Activated naive CD8-positive, alpha-beta T cell treated with anti-CD3 and anti-CD28 coated beads, Interleukin-2, amount 50 U/mL, for 16 hours (primary cell): ENCODE measurements at regions not wholly inside any gene's neighbourhood (a gene's known extent, or its start where the extent isn't known, plus 50 kb on each side); places are given as distances from the start of the nearest gene placed in this dataset.

Experiments
- DNase-seq: peaks from one replicate; pipeline ENCODE4 v3.0.0-alpha.2; 2020; ENCODE audit warnings: low read depth, low spot score

DNA sequence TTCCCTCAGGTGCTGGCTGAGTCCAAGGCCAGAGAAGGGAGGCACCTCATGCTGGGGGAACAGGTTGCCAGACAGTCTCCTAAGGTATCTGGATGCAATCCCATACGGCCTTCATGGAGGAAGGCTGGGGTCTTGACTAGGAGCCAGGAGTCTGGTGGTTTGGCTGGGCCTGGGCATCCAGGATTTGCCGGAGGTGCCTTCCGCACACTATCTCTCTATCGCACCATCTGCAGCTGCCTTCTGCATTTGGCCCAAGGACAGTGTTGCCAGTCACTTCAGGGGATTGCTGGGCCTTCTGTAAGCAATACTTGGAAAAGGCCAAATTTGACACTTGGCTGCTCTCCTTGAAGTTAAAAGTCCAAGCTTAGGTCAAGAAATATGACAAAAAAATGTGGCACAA is 327.2 kb downstream of the EN1 start:
- no peak for DNase-seq

DNA sequence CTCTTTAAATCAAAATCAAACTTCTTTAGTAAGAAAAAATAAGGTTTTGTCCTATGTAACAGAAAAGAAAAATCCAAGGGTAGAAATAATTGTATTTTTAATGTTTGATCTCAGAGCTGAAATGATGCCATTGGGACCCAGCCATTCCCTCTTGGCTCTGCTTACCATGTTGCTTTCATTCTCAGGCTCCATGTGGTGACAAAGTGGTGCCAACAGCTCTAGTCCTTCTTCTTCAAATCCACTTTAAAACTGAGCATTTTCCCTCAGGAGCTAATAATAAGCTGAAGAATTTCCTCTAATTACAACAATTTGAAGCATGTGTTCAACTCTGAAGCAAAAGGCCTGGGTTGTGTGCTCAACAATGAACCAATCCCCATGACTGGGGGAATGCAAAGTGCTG is 327.9 kb downstream of the EN1 start:
- DNase-seq: no peak

DNA sequence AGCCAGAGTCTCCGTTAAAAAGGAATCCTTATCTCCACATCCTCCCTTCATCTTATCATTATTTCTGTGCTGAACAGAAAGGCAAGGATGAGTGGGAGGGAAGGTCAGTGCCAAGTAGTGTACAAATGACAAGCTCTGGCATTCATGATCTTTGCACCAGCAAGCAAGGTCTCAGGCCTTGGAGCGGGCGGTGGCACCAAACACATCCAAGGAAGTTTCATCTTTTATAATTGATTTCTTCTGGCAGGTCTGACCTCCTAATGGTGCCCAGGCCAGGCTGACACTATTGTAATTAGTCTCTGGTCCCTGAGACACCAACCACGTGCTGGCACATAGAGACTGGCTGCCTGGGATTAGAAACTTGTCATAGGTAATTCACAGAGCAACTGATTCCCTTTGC is 336.6 kb downstream of the EN1 start:
- DNase-seq: no peak

DNA sequence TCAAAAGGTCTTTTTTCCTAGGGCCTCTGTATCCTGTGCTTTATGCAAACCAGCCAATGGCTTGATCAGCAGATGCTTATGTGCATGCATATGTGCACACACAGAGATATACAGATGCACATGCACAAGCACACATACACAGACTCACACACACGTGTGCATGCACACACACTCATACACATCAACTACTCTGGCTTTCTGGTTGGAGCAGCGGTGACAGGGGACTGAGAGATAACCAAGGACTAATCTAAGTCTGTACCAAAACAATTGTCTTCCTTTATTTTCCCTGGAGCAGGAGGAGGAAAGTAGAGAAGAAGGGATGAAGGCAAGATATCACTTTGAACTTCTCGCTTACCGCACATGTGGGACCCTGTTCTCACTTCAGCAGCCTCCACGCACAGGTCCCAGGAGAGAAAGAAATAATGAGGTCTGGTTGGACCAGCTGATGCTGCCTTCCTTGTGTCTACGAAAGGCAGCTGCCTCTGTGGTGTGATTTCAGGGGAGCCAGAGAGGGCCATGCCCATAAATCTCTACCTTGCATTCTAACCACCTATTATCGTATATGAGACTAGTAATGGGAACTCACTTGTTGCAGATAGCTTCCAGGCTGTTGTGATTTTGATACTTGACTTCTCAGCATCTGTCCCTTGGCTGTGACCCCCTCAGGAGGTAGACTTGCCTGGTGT is 338.0 kb downstream of the EN1 start:
- no peak for DNase-seq

DNA sequence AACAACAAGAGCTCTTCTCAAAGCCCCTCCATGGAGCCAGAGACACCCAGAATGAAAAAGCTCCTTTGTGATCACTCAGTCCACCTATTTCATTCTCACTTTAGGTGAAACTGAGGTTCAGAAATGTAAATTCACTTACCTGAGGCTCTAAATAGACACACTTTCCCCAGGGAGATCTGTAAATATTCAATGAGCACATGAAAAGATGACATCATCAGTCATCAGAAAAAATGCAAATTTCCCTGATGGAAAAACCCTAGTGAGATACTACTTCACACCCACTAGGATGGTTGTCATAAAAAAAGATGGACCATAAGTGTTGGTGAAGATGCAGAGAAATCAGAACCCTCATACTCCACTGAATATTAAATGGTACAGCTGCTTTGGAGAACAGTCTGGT is 339.2 kb downstream of the EN1 start:
- DNase-seq: no peak

DNA sequence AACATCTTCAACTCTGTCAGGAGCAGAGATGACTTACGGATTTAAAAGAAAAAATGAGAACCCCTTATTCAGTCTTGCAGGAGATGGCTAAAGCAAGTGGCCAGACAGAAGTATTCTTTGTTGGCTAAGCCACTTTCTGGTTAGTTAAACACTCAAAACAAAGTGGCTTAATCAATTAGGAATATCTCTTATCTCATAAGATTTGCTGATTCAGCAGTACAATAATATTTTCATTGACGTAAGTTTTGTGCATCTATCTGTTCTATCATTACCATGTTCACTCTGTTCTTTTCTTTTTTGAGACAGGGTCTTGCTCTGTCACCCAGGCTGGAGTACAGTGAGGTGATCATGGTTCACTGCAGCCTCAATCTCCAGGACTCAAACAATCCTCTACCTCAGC is 342.0 kb downstream of the EN1 start:
- no peak for DNase-seq

DNA sequence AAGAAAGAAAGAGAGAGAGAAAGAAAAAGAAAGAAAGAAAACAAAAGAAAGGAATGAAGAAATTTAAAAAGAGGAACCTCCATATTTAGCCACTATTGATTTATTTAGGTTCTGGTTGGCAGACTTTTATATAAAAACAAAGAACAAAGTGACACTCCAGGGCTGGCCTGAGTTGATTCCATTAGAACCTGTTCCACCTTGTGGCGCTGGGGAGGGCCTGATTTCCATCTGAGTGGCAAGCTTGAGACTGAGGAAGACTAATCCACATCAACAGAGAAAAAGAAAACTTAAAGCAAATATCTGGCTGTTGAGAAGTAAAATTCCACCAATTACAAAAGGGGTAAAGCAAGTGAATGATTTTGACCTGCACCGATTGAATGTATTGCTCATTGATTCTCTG is 345.3 kb downstream of the EN1 start:
- DNase-seq: no peak

DNA sequence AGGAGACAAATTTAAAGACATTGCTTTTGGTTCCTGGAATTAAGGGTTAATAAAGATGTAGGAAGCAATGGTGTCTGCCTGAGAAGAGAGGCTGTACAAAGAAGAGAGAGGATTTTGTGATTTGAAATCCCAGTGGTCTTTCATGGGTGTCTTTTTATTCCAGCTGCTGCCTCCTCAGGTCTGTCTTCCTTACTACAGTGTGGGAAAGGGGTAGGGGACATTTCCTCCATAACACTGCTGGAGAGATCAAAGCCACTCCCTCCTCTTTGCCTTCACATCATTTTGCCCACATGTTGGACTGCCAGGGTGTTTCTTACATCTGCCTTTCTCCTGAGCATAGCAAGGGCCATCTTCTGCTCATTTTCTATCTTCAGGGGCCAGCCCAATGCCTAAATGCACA is 348.5 kb downstream of the EN1 start:
- no peak for DNase-seq

DNA sequence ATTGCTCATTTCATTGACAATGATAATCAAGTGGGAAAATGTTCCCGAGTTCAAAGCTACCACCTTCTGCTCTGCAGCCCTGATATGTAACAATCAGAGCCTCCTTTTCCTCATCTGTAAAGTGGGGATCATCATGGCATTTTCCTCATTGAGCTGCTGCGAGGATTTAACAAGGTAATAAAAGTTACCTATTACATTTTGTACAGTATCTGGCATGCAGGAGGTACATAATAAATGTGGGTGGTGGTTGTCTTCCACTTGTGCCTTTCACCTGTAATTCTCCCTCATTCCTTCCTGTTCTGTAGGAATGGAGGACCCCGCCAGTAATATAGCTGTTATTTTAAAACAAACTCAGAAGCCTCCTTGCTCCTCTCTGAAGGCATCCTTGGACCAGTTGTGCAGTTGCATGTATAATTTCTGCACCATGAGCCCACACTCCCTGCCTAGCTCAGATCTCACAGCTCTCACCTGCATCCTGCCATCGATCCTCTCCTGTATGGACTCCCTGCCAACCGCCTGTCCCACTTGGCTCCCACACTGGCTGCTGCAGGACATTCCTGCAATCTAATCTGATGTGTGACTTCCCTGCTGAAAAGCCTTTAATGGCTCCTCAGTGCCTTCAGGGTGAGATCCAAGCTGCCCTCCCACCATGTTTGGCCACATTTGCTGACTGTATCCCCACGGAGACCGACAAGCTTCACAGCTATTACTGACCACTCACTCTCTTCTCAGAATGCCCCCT is 350.4 kb downstream of the EN1 start:
- no peak for DNase-seq

DNA sequence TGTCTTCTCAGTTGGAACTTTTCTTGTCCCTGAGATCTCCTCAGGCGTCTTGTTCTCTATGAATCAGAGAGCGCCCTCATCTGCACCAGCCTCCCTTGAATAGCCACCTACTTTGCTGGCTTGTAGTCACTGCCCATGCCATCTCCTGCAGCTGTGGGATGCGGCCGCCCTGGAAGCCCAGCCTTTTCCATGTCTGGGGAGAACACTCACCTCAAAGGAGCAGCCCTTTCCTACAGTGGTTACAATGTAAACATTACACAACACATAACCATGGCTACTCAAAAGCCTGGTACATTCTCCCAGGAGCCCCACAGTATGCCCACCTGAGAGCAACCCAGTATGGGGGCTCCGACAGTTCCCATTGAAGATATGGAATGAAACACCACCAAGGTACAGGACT is 351.0 kb downstream of the EN1 start:
- DNase-seq: no peak

DNA sequence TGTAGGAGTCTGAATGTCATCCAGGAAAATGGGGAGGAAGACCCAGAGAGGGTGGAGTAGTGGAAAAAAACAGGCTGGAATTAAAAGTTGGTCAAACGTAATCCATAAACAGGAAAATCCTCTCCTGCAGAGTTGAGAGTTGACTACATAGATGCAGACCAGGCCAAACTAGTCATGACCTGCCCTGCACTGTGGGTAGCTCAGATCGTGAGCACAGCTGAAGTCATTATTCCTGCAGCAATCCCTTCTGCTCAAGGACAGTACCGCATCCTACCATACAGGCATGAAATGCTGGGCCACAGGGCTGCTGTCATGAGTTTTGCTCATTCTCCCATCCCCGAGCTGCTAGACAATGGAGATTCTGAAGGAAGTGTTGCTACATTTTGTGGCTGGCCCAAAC is 352.2 kb downstream of the EN1 start:
- DNase-seq: no peak

DNA sequence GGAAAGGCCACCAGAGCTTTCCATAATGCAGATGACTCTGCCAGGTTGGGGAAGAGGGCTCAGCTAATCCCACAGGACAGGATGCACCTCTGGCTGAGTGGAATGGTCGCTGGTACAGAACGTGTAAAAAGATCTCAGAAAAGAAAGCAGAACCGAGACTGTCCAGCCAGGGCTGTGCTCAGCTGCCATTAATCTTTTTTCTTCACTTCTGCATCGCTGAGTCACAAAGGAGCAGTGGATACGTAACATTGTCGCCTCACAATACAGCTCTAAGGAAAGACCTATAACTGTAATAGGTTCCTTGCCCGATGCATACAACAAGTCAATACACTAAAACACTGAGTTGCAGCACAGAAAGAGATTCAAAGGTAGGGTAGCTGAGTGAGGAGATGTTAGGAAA is 354.2 kb downstream of the EN1 start:
- DNase-seq: no peak

DNA sequence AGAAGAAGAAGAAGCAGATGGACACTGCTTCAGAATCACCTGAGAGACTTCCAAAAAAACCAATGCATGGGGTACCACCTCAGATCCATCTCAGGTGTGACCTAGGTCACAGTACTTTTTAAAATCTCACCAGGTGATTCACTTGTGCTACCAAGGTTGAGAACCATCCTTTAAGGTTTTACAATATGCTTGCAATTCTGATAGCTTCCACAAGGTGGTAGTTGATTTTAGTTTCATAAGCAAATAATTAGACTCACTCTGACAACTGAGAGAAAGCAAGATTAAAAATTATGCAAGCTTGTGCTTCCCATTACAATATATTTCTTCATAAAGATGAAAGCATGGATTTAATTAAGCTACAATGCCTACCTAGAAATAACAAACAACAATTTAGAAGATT is 355.1 kb downstream of the EN1 start:
- no peak for DNase-seq

DNA sequence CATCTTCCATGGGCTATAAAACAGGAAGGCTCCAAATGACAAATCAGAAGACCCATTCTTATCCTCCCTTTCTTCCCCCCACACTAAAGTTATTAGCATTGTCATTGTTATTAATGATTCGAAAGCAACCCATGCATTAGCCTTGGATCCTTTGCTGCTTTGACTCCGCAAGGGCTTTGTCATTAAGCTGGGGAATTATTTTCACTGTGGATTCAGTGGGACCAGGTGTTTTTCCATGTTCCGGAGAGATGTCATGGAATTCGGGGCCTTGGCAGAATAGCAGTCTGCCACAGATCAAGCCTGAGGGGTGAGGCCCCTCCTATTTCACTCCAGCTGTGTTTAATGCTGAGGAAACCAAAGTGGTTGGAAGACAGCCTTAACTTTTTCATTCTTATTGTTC is 357.1 kb downstream of the EN1 start:
- DNase-seq: no peak

DNA sequence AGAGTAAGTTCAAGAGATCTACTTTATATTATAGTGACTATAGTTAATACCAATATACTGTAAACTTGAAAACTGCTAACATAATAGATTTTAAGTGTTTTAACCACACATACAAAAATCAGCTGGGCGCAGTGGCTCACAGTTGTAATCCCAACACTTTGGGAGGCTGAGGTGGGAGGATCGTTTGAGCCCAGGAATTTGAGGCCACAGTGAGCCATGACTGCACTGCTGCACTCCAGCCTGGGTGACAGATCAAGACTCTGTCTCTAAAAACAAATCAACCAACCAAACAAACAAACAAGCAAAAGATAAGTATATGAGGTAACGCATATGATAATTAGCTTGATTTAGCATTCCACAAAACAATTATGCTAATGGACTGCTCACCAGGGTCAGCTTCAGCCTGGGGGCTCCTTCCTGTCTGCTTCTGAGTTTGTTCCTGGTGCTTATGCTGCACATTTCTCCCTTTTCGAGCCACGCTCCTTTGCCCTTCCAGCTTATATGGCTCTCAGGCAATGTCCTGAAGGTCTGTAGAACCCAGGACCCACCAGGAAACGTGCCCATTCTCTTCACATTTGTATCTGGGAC is 357.6 kb downstream of the EN1 start:
- DNase-seq: no peak

DNA sequence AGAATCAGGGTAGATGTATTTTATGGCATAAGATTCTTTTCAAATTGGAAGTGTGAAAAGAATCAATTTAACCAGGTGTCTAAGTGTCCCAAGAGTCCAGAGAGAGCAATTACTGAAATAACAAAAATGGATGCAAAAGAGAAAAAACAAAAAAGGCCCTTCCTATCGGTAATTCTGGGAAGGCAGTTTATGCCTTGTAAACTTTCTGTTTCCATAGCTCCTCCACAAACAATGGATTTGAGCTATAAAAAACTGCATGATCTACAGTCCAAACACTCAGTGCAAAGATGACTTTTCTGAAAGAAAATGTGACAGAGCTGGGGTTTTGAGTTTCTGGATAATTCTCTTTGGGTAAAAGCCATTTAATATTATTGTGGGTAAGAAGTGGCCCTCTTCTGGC is 366.1 kb downstream of the EN1 start:
- DNase-seq: no peak

DNA sequence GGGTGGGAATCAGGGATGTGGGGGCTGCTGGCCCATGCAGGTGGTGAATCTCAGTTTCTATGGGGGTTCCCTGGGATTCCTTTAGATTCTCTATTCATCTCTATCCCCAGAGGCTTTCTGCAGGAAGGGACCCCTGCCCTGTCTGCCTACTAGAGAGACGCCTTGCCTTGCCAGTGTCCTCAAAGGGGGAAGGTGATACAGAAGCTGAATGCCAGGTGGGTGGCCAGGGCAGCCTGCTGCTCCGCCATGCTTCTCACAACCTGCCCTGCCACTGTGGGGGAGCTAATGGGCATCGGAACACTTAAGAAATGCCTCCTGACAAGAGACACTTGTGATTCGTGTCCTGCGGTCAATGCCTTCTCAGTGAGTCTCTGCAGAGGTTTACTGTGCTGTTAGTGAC is 368.4 kb downstream of the EN1 start:
- DNase-seq: no peak

DNA sequence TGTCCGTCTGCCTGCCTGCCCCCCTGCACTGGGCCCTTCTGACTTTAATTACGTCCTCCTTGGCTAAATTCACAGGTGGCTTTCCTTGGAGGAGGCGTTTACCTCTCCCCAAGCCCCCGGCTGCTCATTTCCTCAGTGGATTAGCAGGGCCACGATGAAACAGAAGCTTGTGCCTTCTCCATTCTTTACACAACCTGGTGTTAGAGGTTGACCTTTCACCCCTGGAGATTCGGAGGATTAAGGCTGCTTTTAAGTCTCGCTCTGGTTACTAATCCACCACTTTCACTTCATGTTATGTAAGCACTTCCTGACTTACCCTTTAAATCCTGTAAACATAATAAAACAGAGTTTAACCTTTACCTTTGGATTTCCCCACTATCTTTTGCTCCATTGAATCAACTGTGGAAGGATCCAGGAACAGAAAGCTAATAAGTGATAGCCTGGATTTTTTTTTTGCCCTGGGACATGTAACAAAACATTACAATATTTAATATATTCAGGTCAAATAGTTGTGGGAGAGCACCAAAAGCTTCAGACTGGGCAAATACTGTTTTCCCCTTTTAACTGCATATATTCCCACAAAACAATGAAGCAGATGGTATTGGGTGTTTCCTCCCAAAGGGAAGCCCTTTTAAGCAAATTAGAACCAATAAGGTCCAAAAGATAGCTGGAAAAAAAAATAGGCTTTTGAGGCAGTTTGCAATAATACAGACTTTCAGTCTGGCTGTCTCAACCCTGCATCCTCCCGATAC is 370.2 kb downstream of the EN1 start:
- no peak for DNase-seq

DNA sequence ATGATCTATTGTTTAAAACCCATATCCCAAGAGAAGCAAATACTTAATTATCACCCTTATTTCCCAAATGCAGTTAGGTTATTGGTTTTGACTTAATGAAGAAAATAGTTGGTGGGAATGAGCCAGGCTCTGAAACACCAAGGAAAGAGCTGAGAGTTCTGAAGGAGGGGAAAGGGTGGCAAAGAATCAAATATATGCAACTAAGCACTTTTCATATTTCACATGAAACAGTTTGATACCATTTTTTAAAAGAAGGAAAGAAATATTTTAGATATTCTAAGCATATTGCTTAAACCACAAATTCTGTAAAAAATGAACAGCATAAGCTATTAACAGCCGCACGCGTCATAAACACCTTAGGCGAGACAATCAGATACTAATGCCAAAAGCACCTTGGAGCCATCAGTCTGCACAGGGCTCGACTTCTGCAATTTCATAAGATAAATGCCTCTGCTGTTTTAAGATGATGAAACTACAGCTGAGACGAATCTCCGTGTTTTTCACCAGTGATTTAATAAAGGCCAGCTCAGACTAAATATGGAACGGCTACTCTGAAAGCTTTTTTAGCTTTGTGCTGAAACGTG is 371.7 kb downstream of the EN1 start:
- DNase-seq: no peak

DNA sequence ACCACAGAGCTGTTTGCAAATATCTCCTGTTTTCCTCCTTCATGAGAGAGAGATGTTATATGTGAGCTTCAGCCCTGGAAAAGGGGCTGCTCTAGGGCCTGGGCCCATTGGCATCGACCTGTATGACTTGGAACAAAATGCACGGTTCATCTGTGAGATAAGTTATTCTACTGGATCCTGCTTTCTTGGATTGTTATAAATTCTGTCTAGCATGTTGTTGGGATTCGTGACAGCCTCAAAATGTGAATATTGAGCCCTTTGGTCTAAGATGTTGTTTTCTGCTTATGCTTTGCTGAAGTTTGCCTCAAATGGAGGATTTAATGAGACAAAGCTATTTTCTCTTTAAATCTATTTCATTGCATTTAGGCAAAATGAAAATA is 372.9 kb downstream of the EN1 start:
- no peak for DNase-seq

DNA sequence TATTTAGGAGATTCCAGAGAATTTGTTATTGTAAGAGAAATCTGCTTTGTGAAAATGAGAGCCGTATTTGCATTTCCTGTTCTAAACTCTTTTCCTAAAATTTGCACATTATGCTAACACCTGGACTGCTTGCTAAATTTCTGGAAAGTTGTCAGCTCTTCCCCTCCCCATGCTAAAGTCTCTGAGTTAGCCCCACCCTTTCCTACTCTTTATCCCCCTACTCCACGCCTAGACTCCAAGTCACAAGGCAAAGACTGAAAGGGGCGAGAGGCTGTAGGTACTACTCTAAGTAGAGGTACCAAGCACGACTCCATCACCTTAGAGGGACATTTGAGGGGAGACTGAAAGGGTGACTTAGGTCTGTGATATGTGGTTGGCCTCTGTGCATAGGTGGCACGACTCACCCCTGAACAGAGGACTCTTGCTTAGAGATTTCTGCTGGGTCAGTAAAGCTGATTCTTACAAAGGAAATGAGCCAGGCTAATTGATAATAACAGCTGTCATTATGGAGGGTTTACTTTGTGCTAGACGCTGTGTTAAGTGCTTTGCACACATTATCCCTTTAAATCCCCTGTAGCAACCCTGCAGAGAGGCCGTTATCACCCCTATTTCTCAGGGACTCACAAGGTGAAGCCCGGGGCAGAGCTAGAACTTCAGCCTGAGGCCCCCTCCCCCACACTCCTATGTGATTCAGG is 373.5 kb downstream of the EN1 start:
- DNase-seq: no peak

DNA sequence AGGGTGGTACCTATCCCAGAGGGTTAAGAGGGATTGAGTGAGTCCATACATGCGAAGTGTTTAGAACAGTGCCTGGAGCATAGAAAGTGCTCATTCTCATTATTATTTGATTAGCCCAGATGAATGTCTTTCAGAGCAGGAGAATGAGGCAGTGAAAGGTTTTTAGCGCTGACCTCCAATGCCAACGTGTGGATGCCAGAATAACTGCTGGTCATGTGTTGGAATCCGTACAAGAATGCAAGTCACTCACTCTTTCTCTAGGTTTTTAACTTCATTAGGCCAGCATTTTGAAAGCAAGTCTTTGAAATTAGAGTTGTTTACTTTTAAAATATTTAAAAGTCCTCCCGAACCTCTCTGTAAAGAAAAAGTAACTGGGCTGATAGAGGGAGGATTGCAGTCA is 374.2 kb downstream of the EN1 start:
- no peak for DNase-seq
